ENCODE measurements at regions not wholly inside any gene's neighbourhood (a gene's known extent, or its start where the extent isn't known, plus 50 kb on each side); places are given as distances from the start of the nearest gene placed in this dataset.

DNA sequence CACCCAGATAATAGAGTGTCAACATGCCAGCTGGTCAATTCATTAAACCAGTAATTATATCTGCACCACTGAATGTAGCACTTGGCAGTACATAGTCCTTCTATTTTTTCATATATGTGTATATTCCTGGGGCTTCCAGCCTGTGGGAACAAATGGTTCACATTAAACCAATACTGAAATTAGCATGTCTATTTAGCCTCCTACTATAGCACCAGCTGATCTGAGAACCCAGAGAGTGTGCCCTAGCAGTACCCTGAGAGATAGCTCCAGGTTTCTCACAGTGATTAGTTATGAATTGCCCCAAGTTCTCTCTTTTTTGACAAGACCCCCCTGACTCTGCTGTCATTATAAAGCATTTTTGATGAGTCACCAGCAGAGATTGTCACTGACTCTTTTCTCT lies 1097.3 kb upstream of the FLRT2 start:
- DNase-seq (ENCODE audit: insufficient read length, low spot score) (no peak), FAIRE-seq (no peak)
- TF ChIP-seq PAX5 (IDR thresholded peaks at IDR 0.05; ENCODE audit: insufficient read depth, low read length, severe bottlenecking) (no peak), SPI1 (IDR thresholded peaks at IDR 0.05; ENCODE audit: low read depth, low read length) (no peak), POLR2A (IDR thresholded peaks at IDR 0.05; ENCODE audit: low read depth, low read length) (no peak), POU2F2 (IDR thresholded peaks at IDR 0.05; ENCODE audit: low read depth, low read length) (no peak), TAF1 (IDR thresholded peaks at IDR 0.05; ENCODE audit: low read depth, low read length) (no peak), POLR2AphosphoS5 (IDR thresholded peaks at IDR 0.05; ENCODE audit: low read depth, low read length) (no peak)

- TF ChIP-seq POLR2AphosphoS5 (IDR thresholded peaks at IDR 0.05; ENCODE audit: low read depth, low read length) (no peak), POU2F2 (IDR thresholded peaks at IDR 0.05; ENCODE audit: low read depth, low read length) (no peak), POLR2A (IDR thresholded peaks at IDR 0.05; ENCODE audit: low read depth, low read length) (no peak), TAF1 (IDR thresholded peaks at IDR 0.05; ENCODE audit: low read depth, low read length) (no peak), SPI1 (IDR thresholded peaks at IDR 0.05; ENCODE audit: low read depth, low read length) (no peak), PAX5 (IDR thresholded peaks at IDR 0.05; ENCODE audit: insufficient read depth, low read length, severe bottlenecking) (no peak)
- DNase-seq (ENCODE audit: insufficient read length, low spot score) = no peak
- FAIRE-seq = no peak
Measured at GRCh38 chr14:84433961-84434360, 1096.0 kb upstream of the FLRT2 start.

GRCh38 chr14:84435820-84436324 lies 1094.1 kb upstream of the FLRT2 start:
- no peak for TF ChIP-seq POLR2A (IDR thresholded peaks at IDR 0.05; ENCODE audit: low read depth, low read length)
- FAIRE-seq = no peak
- DNase-seq (ENCODE audit: insufficient read length, low spot score) = no peak

GRCh38 chr14:84436528-84436927 lies 1093.4 kb upstream of the FLRT2 start:
- DNase-seq (ENCODE audit: insufficient read length, low spot score) (no peak), FAIRE-seq (no peak)
- TF ChIP-seq POLR2AphosphoS5 (IDR thresholded peaks at IDR 0.05; ENCODE audit: low read depth, low read length) (no peak), TAF1 (IDR thresholded peaks at IDR 0.05; ENCODE audit: low read depth, low read length) (no peak), POU2F2 (IDR thresholded peaks at IDR 0.05; ENCODE audit: low read depth, low read length) (no peak), SPI1 (IDR thresholded peaks at IDR 0.05; ENCODE audit: low read depth, low read length) (no peak), POLR2A (IDR thresholded peaks at IDR 0.05; ENCODE audit: low read depth, low read length) (no peak), PAX5 (IDR thresholded peaks at IDR 0.05; ENCODE audit: insufficient read depth, low read length, severe bottlenecking) (no peak)

DNA sequence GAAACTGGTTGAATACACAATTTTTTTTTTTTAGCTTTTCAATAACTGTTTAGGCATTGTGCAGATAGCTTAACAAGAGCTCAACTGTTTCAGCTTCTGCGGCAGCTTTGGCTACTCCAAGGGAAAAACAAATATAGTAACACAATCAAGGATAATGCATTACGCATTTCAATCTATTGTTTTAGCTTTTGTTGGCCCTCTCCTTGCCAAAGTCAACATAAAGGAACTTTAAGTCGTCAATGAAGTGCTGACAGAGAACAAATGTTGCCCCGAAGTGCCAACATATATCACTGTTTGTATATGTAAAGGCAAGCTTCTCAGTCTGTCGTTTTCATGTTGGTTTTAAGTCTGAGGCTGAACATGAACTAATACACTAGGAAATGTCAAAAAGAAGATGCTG lies 1087.4 kb upstream of the FLRT2 start:
- TF ChIP-seq TAF1 (IDR thresholded peaks at IDR 0.05; ENCODE audit: low read depth, low read length) (no peak), SPI1 (IDR thresholded peaks at IDR 0.05; ENCODE audit: low read depth, low read length) (no peak), POLR2A (IDR thresholded peaks at IDR 0.05; ENCODE audit: low read depth, low read length) (no peak), POU2F2 (IDR thresholded peaks at IDR 0.05; ENCODE audit: low read depth, low read length) (no peak), POLR2AphosphoS5 (IDR thresholded peaks at IDR 0.05; ENCODE audit: low read depth, low read length) (no peak), PAX5 (IDR thresholded peaks at IDR 0.05; ENCODE audit: insufficient read depth, low read length, severe bottlenecking) (no peak)
- DNase-seq (ENCODE audit: insufficient read length, low spot score) (no peak), FAIRE-seq (no peak)

GRCh38 chr14:84445486-84445885 lies 1084.5 kb upstream of the FLRT2 start:
- no peak for TF ChIP-seq PAX5 (IDR thresholded peaks at IDR 0.05; ENCODE audit: insufficient read depth, low read length, severe bottlenecking)
- TF ChIP-seq TAF1 (IDR thresholded peaks at IDR 0.05; ENCODE audit: low read depth, low read length) = no peak
- TF ChIP-seq POLR2A (IDR thresholded peaks at IDR 0.05; ENCODE audit: low read depth, low read length) = no peak
- TF ChIP-seq POU2F2 (IDR thresholded peaks at IDR 0.05; ENCODE audit: low read depth, low read length) = no peak
- TF ChIP-seq SPI1 (IDR thresholded peaks at IDR 0.05; ENCODE audit: low read depth, low read length) = no peak
- TF ChIP-seq POLR2AphosphoS5 (IDR thresholded peaks at IDR 0.05; ENCODE audit: low read depth, low read length) = no peak
- no peak for DNase-seq (ENCODE audit: insufficient read length, low spot score)
- FAIRE-seq = no peak

DNA sequence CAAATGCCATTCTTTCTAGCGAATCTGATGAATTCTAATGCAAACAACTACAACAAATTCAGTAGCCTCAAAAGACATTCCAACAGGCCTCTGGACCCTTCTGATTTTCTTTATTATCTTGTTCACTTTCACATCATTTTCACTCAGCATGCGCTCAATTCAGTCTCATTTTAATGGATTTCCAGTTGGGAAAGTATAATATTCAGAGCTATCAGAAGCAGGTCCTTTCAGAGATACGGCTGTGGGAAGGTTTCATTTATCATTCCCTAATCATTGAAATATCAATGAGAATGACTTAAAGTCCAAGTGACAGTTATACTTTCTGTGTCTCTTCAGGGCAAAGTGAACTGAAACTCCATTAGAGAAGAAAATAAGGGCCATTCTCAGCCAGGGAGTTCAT lies 1083.7 kb upstream of the FLRT2 start:
- FAIRE-seq (no peak), DNase-seq (ENCODE audit: insufficient read length, low spot score) (no peak)
- no peak for TF ChIP-seq POU2F2 (IDR thresholded peaks at IDR 0.05; ENCODE audit: low read depth, low read length)
- no peak for TF ChIP-seq POLR2A (IDR thresholded peaks at IDR 0.05; ENCODE audit: low read depth, low read length)
- TF ChIP-seq POLR2AphosphoS5 (IDR thresholded peaks at IDR 0.05; ENCODE audit: low read depth, low read length) = no peak
- no peak for TF ChIP-seq TAF1 (IDR thresholded peaks at IDR 0.05; ENCODE audit: low read depth, low read length)
- no peak for TF ChIP-seq SPI1 (IDR thresholded peaks at IDR 0.05; ENCODE audit: low read depth, low read length)
- no peak for TF ChIP-seq PAX5 (IDR thresholded peaks at IDR 0.05; ENCODE audit: insufficient read depth, low read length, severe bottlenecking)

DNA sequence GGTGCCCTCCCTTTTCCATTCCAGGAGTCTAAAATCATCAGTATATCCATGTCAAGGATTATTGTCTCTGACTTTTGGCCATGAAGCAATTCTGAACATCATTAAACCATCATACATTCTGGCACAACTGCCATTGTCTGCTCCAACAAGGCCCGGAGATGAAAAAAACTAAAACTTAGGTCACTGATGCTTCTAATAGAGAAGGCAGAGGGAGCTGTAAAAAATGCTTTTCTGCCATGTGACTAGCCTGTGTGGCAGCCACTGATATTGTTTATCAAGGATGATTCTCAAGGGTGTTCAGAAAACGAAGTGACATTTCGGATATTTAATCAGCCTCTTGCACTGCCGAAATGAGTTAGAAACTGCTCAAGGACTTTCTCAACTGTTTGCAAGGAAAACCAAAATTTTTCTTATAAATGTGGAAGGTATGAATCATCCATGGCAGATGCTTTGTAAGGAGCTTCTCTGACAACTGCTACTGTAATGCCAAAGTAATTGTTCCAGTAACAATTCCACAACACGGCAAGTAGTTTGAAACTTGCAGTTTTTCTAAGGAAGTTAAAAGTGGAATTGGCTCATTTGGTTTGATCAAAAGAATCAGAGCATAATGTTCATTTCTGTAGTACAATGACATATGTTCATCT lies 1076.5 kb upstream of the FLRT2 start:
- TF ChIP-seq POLR2A (IDR thresholded peaks at IDR 0.05; ENCODE audit: low read depth, low read length) (no peak), SPI1 (IDR thresholded peaks at IDR 0.05; ENCODE audit: low read depth, low read length) (no peak), TAF1 (IDR thresholded peaks at IDR 0.05; ENCODE audit: low read depth, low read length) (no peak), POLR2AphosphoS5 (IDR thresholded peaks at IDR 0.05; ENCODE audit: low read depth, low read length) (no peak), PAX5 (IDR thresholded peaks at IDR 0.05; ENCODE audit: insufficient read depth, low read length, severe bottlenecking) (no peak), POU2F2 (IDR thresholded peaks at IDR 0.05; ENCODE audit: low read depth, low read length) (no peak)
- no peak for DNase-seq (ENCODE audit: insufficient read length, low spot score)
- FAIRE-seq = no peak

GRCh38 chr14:84454114-84454513 lies 1075.8 kb upstream of the FLRT2 start:
- DNase-seq (ENCODE audit: insufficient read length, low spot score) = no peak
- no peak for FAIRE-seq
- TF ChIP-seq POU2F2 (IDR thresholded peaks at IDR 0.05; ENCODE audit: low read depth, low read length) = no peak
- no peak for TF ChIP-seq PAX5 (IDR thresholded peaks at IDR 0.05; ENCODE audit: insufficient read depth, low read length, severe bottlenecking)

GRCh38 chr14:84456946-84457345 lies 1073.0 kb upstream of the FLRT2 start:
- no peak for FAIRE-seq
- TF ChIP-seq POLR2AphosphoS5 (IDR thresholded peaks at IDR 0.05; ENCODE audit: low read depth, low read length) (no peak), TAF1 (IDR thresholded peaks at IDR 0.05; ENCODE audit: low read depth, low read length) (no peak)
- no peak for DNase-seq (ENCODE audit: insufficient read length, low spot score)

All from GM12891 (cell line).